ENCODE measurements at regions not wholly inside any gene's neighbourhood (a gene's known extent, or its start where the extent isn't known, plus 50 kb on each side); places are given as distances from the start of the nearest gene placed in this dataset.

DNA sequence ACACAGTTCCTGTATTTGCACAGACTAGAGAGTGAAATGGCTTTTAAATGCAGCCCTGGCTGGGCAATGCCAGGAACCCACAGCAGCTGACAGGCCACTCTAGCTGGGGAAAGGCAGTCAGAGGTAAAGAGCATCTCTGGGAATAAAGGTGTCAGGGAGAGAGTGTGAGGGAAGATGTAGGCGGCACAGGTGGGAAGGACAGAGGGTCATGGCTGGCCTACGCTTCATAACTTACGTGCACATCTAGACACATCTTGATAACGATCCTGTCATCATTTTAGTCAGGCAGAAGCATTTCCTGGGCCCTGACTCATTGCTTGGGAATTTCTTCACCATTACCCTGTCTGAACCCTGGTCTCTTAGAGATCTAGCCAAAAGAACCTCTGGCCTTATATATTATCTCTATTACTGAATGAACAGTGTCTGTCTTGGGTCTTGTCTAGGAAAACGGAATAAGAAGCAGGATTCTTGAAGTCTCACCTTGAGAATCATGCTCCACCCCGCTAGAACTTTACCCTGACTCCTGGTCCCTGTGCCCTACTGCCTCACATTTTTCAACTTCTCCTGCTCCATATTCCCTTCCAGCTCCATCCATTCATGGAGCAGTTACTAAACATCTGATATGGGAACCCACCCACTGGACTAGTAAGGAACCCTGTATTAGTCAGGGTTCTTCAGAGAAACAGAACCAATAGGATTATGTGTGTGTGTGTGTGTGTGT is 106.4 kb upstream of the ELL2 start:
- POLR2A ChIA-PET (ENCODE audit: unreplicated experiment), result interaction anchor here (0.7 kb wide), 1 partner anchor 206 kb away, joined by 8 read pairs; no protein-coding TSS in a partner anchor
- intact Hi-C loops (cut with micrococcal nuclease; ENCODE audit: unreplicated experiment), result loop anchor here (5.0 kb wide), 1 partner anchor 269 kb away; no protein-coding TSS in a partner anchor
- CTCF ChIA-PET, result no interaction called here

GRCh38 chr5:96067251-96067650 is 105.6 kb upstream of the ELL2 start:
- Histone ChIP-seq H3F3A (ENCODE audit: insufficient read depth, low read depth) (peaks cover 14% of the 10 kb centered on the region), H3K4me3 (peak overlapping the region; percentile 22; the same call in 1 of the 2 replicates), H3K79me2 (ENCODE audit: low read depth) (no peaks in the 10 kb centered on the region), H3K9me3 (ENCODE audit: insufficient read depth, low read depth) (no peaks in the 10 kb centered on the region; the same call in 1 of the 2 replicates), H4K20me1 (ENCODE audit: insufficient read depth) (no peaks in the 10 kb centered on the region), H3K4me2 (peak overlapping the region; percentile 69), H3K36me3 (ENCODE audit: low read depth) (no peaks in the 10 kb centered on the region), H3K4me1 (replicated peaks; ENCODE audit: insufficient read depth) (peaks cover 44% of the 10 kb centered on the region), H2AFZ (no peak overlapping the region), H3K27me3 (ENCODE audit: insufficient read depth, low read depth) (no peaks in the 10 kb centered on the region), H3K27ac (peak overlapping the region; percentile 63), H3K9me2 (ENCODE audit: insufficient read depth) (no peaks in the 10 kb centered on the region)
- TF ChIP-seq EZH2 (IDR thresholded peaks at IDR 0.05; ENCODE audit: low read depth), result no peak
- TF ChIP-seq, protein P1, sequence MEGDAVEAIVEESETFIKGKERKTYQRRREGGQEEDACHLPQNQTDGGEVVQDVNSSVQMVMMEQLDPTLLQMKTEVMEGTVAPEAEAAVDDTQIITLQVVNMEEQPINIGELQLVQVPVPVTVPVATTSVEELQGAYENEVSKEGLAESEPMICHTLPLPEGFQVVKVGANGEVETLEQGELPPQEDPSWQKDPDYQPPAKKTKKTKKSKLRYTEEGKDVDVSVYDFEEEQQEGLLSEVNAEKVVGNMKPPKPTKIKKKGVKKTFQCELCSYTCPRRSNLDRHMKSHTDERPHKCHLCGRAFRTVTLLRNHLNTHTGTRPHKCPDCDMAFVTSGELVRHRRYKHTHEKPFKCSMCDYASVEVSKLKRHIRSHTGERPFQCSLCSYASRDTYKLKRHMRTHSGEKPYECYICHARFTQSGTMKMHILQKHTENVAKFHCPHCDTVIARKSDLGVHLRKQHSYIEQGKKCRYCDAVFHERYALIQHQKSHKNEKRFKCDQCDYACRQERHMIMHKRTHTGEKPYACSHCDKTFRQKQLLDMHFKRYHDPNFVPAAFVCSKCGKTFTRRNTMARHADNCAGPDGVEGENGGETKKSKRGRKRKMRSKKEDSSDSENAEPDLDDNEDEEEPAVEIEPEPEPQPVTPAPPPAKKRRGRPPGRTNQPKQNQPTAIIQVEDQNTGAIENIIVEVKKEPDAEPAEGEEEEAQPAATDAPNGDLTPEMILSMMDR (conservative IDR thresholded peaks at IDR 0.05), result no peak
- no peak for DNase-seq
- BruUV-seq (replicated peaks), result no TSS peak
- intact Hi-C loops (cut with micrococcal nuclease; ENCODE audit: unreplicated experiment), result loop anchor here (5.0 kb wide), 1 partner anchor 270 kb away; no protein-coding TSS in a partner anchor
- ChIA-PET POLR2A (ENCODE audit: unreplicated experiment) (no interaction called here), CTCF (no interaction called here)

More for the DNA sequence above, 106.4 kb upstream of the ELL2 start:
- peak overlapping the region; percentile 22; the same call in 1 of the 2 replicates for H3K4me3 ChIP-seq
- DNase-seq, result peak; percentile 65 to 88
- no peaks in the 10 kb centered on the region for H3K9me2 ChIP-seq (ENCODE audit: insufficient read depth)
- H3K4me1 ChIP-seq (replicated peaks; ENCODE audit: insufficient read depth), result peaks cover 46% of the 10 kb centered on the region
- peak overlapping the region; percentile 63 for H3K27ac ChIP-seq
- H3F3A ChIP-seq (ENCODE audit: insufficient read depth, low read depth), result peaks cover 14% of the 10 kb centered on the region
- H2AFZ ChIP-seq, result no peak overlapping the region
- no peaks in the 10 kb centered on the region for H3K79me2 ChIP-seq (ENCODE audit: low read depth)
- peak overlapping the region; percentile 69 for H3K4me2 ChIP-seq
- no peaks in the 10 kb centered on the region for H3K27me3 ChIP-seq (ENCODE audit: insufficient read depth, low read depth)
- H4K20me1 ChIP-seq (ENCODE audit: insufficient read depth), result no peaks in the 10 kb centered on the region
- H3K9me3 ChIP-seq (ENCODE audit: insufficient read depth, low read depth), result no peaks in the 10 kb centered on the region
- no peaks in the 10 kb centered on the region for H3K36me3 ChIP-seq (ENCODE audit: low read depth)
- no peak for TF ChIP-seq EZH2 (IDR thresholded peaks at IDR 0.05; ENCODE audit: low read depth)
- TF ChIP-seq, protein P1 (conservative IDR thresholded peaks at IDR 0.05), result no peak
- BruUV-seq (replicated peaks), result TSS peak; percentile 96

- Histone ChIP-seq H2AFZ (0 out of 2 replicates have a peak overlapping the region, but pooled peaks have one; percentile 62), H3K4me1 (replicated peaks; ENCODE audit: insufficient read depth) (peaks cover 39% of the 10 kb centered on the region), H3F3A (ENCODE audit: insufficient read depth, low read depth) (peaks cover 14% of the 10 kb centered on the region), H4K20me1 (ENCODE audit: insufficient read depth) (no peaks in the 10 kb centered on the region), H3K4me3 (no peak overlapping the region), H3K27ac (no peak overlapping the region), H3K27me3 (ENCODE audit: insufficient read depth, low read depth) (no peaks in the 10 kb centered on the region), H3K9me2 (ENCODE audit: insufficient read depth) (no peaks in the 10 kb centered on the region), H3K9me3 (ENCODE audit: insufficient read depth, low read depth) (no peaks in the 10 kb centered on the region; the same call in 1 of the 2 replicates), H3K4me2 (no peak overlapping the region), H3K36me3 (ENCODE audit: low read depth) (no peaks in the 10 kb centered on the region), H3K79me2 (ENCODE audit: low read depth) (no peaks in the 10 kb centered on the region)
- intact Hi-C loops (cut with micrococcal nuclease; ENCODE audit: unreplicated experiment), result loop anchor here (5.0 kb wide), 1 partner anchor 271 kb away; no protein-coding TSS in a partner anchor
- ChIA-PET CTCF (no interaction called here), POLR2A (ENCODE audit: unreplicated experiment) (no interaction called here)
- TF ChIP-seq, protein P1 (conservative IDR thresholded peaks at IDR 0.05), result no peak
- TF ChIP-seq EZH2 (IDR thresholded peaks at IDR 0.05; ENCODE audit: low read depth), result no peak
- no TSS peak for BruUV-seq (replicated peaks)
- DNase-seq, result no peak
Observed at GRCh38 chr5:96066386-96066719, 104.7 kb upstream of the ELL2 start.
